ENCODE measurements at regions not wholly inside any gene's neighbourhood (a gene's known extent, or its start where the extent isn't known, plus 50 kb on each side); places are given as distances from the start of the nearest gene placed in this dataset.

GRCh38 chr20:6173481-6173880 is 50.7 kb upstream of the FERMT1 start:
- no peak for DNase-seq
